ENCODE measurements at regions not wholly inside any gene's neighbourhood (a gene's known extent, or its start where the extent isn't known, plus 50 kb on each side); places are given as distances from the start of the nearest gene placed in this dataset.

DNA sequence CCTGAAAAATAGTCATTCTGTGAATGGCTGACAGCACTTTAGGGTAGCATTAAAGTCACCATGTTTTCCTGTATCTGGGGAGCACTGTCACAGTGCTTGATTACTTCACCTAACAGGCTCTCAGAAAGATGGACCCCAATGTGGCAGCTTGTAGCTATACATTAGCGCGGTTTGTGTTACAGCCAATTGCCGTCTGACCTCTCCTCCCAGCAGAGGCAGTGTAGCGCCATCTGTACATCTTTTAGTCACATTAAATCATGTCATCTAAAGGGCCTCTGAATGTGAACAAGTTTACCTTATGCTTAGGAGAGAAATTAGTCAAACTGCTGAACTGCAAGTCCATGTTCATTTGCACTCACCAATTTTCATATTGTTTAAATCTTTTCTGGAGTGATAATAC, 113.7 kb downstream of the LMO3 start:
- no peak for TF ChIP-seq POLR2A (IDR thresholded peaks at IDR 0.05; ENCODE audit: low read length)
- no peak for TF ChIP-seq GATA1 (IDR thresholded peaks at IDR 0.05; ENCODE audit: low read depth, low read length)
